Upper lobe of left lung (tissue), 4 donors: ENCODE measurements at regions not wholly inside any gene's neighbourhood (a gene's known extent, or its start where the extent isn't known, plus 50 kb on each side); places are given as distances from the start of the nearest gene placed in this dataset.

ENCODE experiments used
- EP300 ChIP-seq, 4 donors: sonication (generic); formaldehyde crosslinking; IDR thresholded peaks; one replicate each; pipeline ENCODE4 v1.5.1; 2017; ENCODE audit warnings: antibody characterized with exemption in 4 of 4, control low read depth in 2 of 4
- TF ChIP-seq, protein P1 (sequence below), 6 experiments: fragments of 450-650 bp in 4 of 6; fragments of 200-600 bp in 2 of 6; sonication (generic) in 2 of 6; IDR thresholded peaks; one replicate each; pipeline ENCODE4 v1.5.1; 2016 to 2019; ENCODE audit warnings: antibody characterized with exemption in 6 of 6

GRCh38 chr16:89033796-89034572 lies 57.0 kb upstream of the CBFA2T3 start:
- TF ChIP-seq, protein P1, sequence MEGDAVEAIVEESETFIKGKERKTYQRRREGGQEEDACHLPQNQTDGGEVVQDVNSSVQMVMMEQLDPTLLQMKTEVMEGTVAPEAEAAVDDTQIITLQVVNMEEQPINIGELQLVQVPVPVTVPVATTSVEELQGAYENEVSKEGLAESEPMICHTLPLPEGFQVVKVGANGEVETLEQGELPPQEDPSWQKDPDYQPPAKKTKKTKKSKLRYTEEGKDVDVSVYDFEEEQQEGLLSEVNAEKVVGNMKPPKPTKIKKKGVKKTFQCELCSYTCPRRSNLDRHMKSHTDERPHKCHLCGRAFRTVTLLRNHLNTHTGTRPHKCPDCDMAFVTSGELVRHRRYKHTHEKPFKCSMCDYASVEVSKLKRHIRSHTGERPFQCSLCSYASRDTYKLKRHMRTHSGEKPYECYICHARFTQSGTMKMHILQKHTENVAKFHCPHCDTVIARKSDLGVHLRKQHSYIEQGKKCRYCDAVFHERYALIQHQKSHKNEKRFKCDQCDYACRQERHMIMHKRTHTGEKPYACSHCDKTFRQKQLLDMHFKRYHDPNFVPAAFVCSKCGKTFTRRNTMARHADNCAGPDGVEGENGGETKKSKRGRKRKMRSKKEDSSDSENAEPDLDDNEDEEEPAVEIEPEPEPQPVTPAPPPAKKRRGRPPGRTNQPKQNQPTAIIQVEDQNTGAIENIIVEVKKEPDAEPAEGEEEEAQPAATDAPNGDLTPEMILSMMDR (IDR thresholded peaks at IDR 0.05), result no peak
- TF ChIP-seq EP300 (IDR thresholded peaks at IDR 0.05), result no peak
